ENCODE measurements at regions not wholly inside any gene's neighbourhood (a gene's known extent, or its start where the extent isn't known, plus 50 kb on each side); places are given as distances from the start of the nearest gene placed in this dataset.

- Histone ChIP-seq H3K9me2 (ENCODE audit: insufficient read depth, low read length) (no peaks in the 10 kb centered on the region), H3K4me2 (ENCODE audit: low read length) (no peak overlapping the region), H4K20me1 (ENCODE audit: insufficient read depth) (no peaks in the 10 kb centered on the region), H3K79me2 (replicated peaks; ENCODE audit: insufficient read depth, low read length) (no peaks in the 10 kb centered on the region), H3K27ac (ENCODE audit: low read length) (no peak overlapping the region), H3K36me3 (ENCODE audit: insufficient read depth, low read length) (no peaks in the 10 kb centered on the region), H3F3A (ENCODE audit: insufficient read depth, low read length, poor library complexity, severe bottlenecking) (no peaks in the 10 kb centered on the region), H3K4me3 (ENCODE audit: low read length) (no peak overlapping the region), H3K27me3 (ENCODE audit: insufficient read depth, low read depth, low read length) (no peaks in the 10 kb centered on the region), H3K9ac (ENCODE audit: low read length) (no peak overlapping the region), H2AFZ (ENCODE audit: low read depth, low read length) (no peak overlapping the region), H3K9me3 (ENCODE audit: low read length) (no peaks in the 10 kb centered on the region)
- no peak for TF ChIP-seq CTCF (IDR thresholded peaks at IDR 0.05; ENCODE audit: poor library complexity, severe bottlenecking)
- no peak for TF ChIP-seq EP300 (conservative IDR thresholded peaks at IDR 0.05; ENCODE audit: poor library complexity, severe bottlenecking)
- TF ChIP-seq MXI1 (conservative IDR thresholded peaks at IDR 0.05; ENCODE audit: poor library complexity, severe bottlenecking) = no peak
- no peak for TF ChIP-seq REST (IDR thresholded peaks at IDR 0.05; ENCODE audit: borderline replicate concordance)
- no peak for TF ChIP-seq SMC3 (conservative IDR thresholded peaks at IDR 0.05; ENCODE audit: poor library complexity)
- TF ChIP-seq EZH2 (IDR thresholded peaks at IDR 0.05; ENCODE audit: borderline replicate concordance, insufficient read depth, low read length, poor library complexity, severe bottlenecking) = no peak
- TF ChIP-seq POLR2AphosphoS5 (IDR thresholded peaks at IDR 0.05) = no peak
- no peak for TF ChIP-seq RAD21 (conservative IDR thresholded peaks at IDR 0.05)
- TF ChIP-seq TAF1 (IDR thresholded peaks at IDR 0.05; ENCODE audit: low read depth) = no peak
Measured at GRCh38 chr12:93111773-93112172, 182.7 kb upstream of the EEA1 start.

- H3K9me2 ChIP-seq (ENCODE audit: insufficient read depth, low read length) = no peaks in the 10 kb centered on the region
- H3K27ac ChIP-seq (ENCODE audit: low read length) = no peak overlapping the region
- H3K9me3 ChIP-seq (ENCODE audit: low read length) = no peaks in the 10 kb centered on the region
- no peaks in the 10 kb centered on the region for H3K27me3 ChIP-seq (ENCODE audit: insufficient read depth, low read depth, low read length)
- no peak overlapping the region for H2AFZ ChIP-seq (ENCODE audit: low read depth, low read length)
- no peaks in the 10 kb centered on the region for H3K79me2 ChIP-seq (replicated peaks; ENCODE audit: insufficient read depth, low read length)
- no peaks in the 10 kb centered on the region for H3F3A ChIP-seq (ENCODE audit: insufficient read depth, low read length, poor library complexity, severe bottlenecking)
- no peak overlapping the region for H3K9ac ChIP-seq (ENCODE audit: low read length)
- TF ChIP-seq RAD21 (conservative IDR thresholded peaks at IDR 0.05) (no peak), REST (IDR thresholded peaks at IDR 0.05; ENCODE audit: borderline replicate concordance) (no peak), TAF1 (IDR thresholded peaks at IDR 0.05; ENCODE audit: low read depth) (no peak), CTCF (IDR thresholded peaks at IDR 0.05; ENCODE audit: poor library complexity, severe bottlenecking) (no peak)
- H4K20me1 ChIP-seq (ENCODE audit: insufficient read depth) = no peaks in the 10 kb centered on the region
- H3K4me2 ChIP-seq (ENCODE audit: low read length) = no peak overlapping the region
- no peaks in the 10 kb centered on the region for H3K36me3 ChIP-seq (ENCODE audit: insufficient read depth, low read length)
- no peak overlapping the region for H3K4me3 ChIP-seq (ENCODE audit: low read length)
Measured at GRCh38 chr12:93113317-93114006, 184.4 kb upstream of the EEA1 start.

Data from neural cell (in vitro differentiated cells).